ENCODE measurements at regions not wholly inside any gene's neighbourhood (a gene's known extent, or its start where the extent isn't known, plus 50 kb on each side); places are given as distances from the start of the nearest gene placed in this dataset.
"Not testable (repeated sequence)": the region's sequence is repeated elsewhere in the genome, so short reads cannot be mapped to it uniquely, and the experiment has no call there.

GRCh38 chr16:22436823-22437652, 62.6 kb upstream of the CDR2 start (continued):
- TF ChIP-seq TARDBP (CRISPR knock-in tag; IDR thresholded peaks at IDR 0.05) (peak; percentile 40; the same call in 1 of the 2 replicates), PHF8 (CRISPR knock-in tag; IDR thresholded peaks at IDR 0.05) (peak; percentile 93), SRF (IDR thresholded peaks at IDR 0.05; ENCODE audit: low read depth, low read length) (peak; percentile 28; the same call in 1 of the 2 replicates), ISL2 (CRISPR knock-in tag; IDR thresholded peaks at IDR 0.05) (peak; percentile 53; the same call in 1 of the 2 replicates), SOX13 (CRISPR knock-in tag; conservative IDR thresholded peaks at IDR 0.05 in 1 of 2, IDR thresholded peaks at IDR 0.05 in 1 of 2) (peak in 1 of 2 experiments; percentile 45; a peak in 2 of 4 replicates), KDM4B (CRISPR knock-in tag; IDR thresholded peaks at IDR 0.05) (peak; percentile 73; the same call in 1 of the 2 replicates), EED (CRISPR knock-in tag; IDR thresholded peaks at IDR 0.05) (peak; percentile 85; the same call in 1 of the 2 replicates), IKZF4 (CRISPR knock-in tag; IDR thresholded peaks at IDR 0.05; ENCODE audit: borderline replicate concordance, low read depth, not compliant biosample characterization) (peak; percentile 75), ZNF558 (CRISPR knock-in tag; IDR thresholded peaks at IDR 0.05; ENCODE audit: borderline replicate concordance) (peak; percentile 89; the same call in 1 of the 2 replicates), NR2C2 (CRISPR knock-in tag; IDR thresholded peaks at IDR 0.05; ENCODE audit: borderline replicate concordance) (0 out of 2 replicates have a peak, but pooled peaks have one; percentile 20), PTBP1 (IDR thresholded peaks at IDR 0.05; ENCODE audit: low read depth, low read length, poor library complexity, severe bottlenecking) (peak; percentile 80), RELA (CRISPR knock-in tag; IDR thresholded peaks at IDR 0.05) (peak; percentile 61; the same call in 1 of the 2 replicates), ZNF446 (CRISPR knock-in tag; IDR thresholded peaks at IDR 0.05) (peak; percentile 61; the same call in 1 of the 2 replicates), GPN1 (CRISPR knock-in tag; IDR thresholded peaks at IDR 0.05; ENCODE audit: borderline replicate concordance) (peak; percentile 69; the same call in 1 of the 2 replicates), ZNF766 (CRISPR knock-in tag; IDR thresholded peaks at IDR 0.05; ENCODE audit: borderline replicate concordance) (peak; percentile 89; the same call in 1 of the 2 replicates), NFE2L1 (CRISPR knock-in tag; IDR thresholded peaks at IDR 0.05; ENCODE audit: borderline replicate concordance) (peak; percentile 80; the same call in 1 of the 2 replicates), HNF4G (CRISPR knock-in tag; IDR thresholded peaks at IDR 0.05; ENCODE audit: borderline replicate concordance, low read depth) (peak; percentile 19; the same call in 1 of the 2 replicates), ZNF7 (CRISPR knock-in tag; IDR thresholded peaks at IDR 0.05) (peak; percentile 32; the same call in 1 of the 2 replicates), THAP11 (CRISPR knock-in tag; IDR thresholded peaks at IDR 0.05) (peak; percentile 61), RAD21 (CRISPR knock-in tag; IDR thresholded peaks at IDR 0.05) (peak; percentile 43), SALL1 (CRISPR knock-in tag; IDR thresholded peaks at IDR 0.05) (peak; percentile 76), HOXA5 (CRISPR knock-in tag; IDR thresholded peaks at IDR 0.05) (peak; percentile 95), FOXP1 (CRISPR knock-in tag; IDR thresholded peaks at IDR 0.05) (peak; percentile 29; the same call in 1 of the 2 replicates), FOXA1 (CRISPR knock-in tag; IDR thresholded peaks at IDR 0.05) (0 out of 2 replicates have a peak, but pooled peaks have one; percentile 15), ZBTB2 (CRISPR knock-in tag; IDR thresholded peaks at IDR 0.05; ENCODE audit: low read depth) (peak; percentile 78)
- TF ChIP-seq SOX13 (IDR thresholded peaks at IDR 0.05); HNF4G (IDR thresholded peaks at IDR 0.05; ENCODE audit: borderline replicate concordance, low read depth, low read length); FOXP1 (IDR thresholded peaks at IDR 0.05); FOXA1 (IDR thresholded peaks at IDR 0.05): not testable (repeated sequence)
- TF ChIP-seq, protein P1, sequence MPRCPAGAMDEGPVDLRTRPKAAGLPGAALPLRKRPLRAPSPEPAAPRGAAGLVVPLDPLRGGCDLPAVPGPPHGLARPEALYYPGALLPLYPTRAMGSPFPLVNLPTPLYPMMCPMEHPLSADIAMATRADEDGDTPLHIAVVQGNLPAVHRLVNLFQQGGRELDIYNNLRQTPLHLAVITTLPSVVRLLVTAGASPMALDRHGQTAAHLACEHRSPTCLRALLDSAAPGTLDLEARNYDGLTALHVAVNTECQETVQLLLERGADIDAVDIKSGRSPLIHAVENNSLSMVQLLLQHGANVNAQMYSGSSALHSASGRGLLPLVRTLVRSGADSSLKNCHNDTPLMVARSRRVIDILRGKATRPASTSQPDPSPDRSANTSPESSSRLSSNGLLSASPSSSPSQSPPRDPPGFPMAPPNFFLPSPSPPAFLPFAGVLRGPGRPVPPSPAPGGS (CRISPR knock-in tag; IDR thresholded peaks at IDR 0.05), result peak; percentile 70
